ENCODE measurements at regions not wholly inside any gene's neighbourhood (a gene's known extent, or its start where the extent isn't known, plus 50 kb on each side); places are given as distances from the start of the nearest gene placed in this dataset.

- no peak for TF ChIP-seq CTCF (IDR thresholded peaks at IDR 0.05)
- TF ChIP-seq EZH2 (IDR thresholded peaks at IDR 0.05), result no peak
Observed at GRCh38 chr13:75071796-75072195, 410.2 kb downstream of the TBC1D4 start.

Measured in neural progenitor cell (in vitro differentiated cells).